SK-N-DZ (cell line): ENCODE measurements at regions not wholly inside any gene's neighbourhood (a gene's known extent, or its start where the extent isn't known, plus 50 kb on each side); places are given as distances from the start of the nearest gene placed in this dataset.

Experiments
- DNase-seq: peaks from one replicate; pipeline ENCODE4 v3.0.0-alpha.2; 2015; ENCODE audit warnings: low spot score

- DNase-seq = no peak
Observed at GRCh38 chr9:107732781-107733522, 243.4 kb upstream of the KLF4 start.

- no peak for DNase-seq
Observed at GRCh38 chr9:107731115-107731762, 241.7 kb upstream of the KLF4 start.

- DNase-seq = no peak
Observed at GRCh38 chr9:107730666-107731065, 241.1 kb upstream of the KLF4 start.

GRCh38 chr9:107727086-107727780, 237.7 kb upstream of the KLF4 start:
- no peak for DNase-seq

- no peak for DNase-seq
Observed at GRCh38 chr9:107723015-107723414, 233.4 kb upstream of the KLF4 start.

- no peak for DNase-seq
Observed at GRCh38 chr9:107721705-107722245, 232.2 kb upstream of the KLF4 start.

GRCh38 chr9:107720501-107720900, 230.9 kb upstream of the KLF4 start:
- no peak for DNase-seq

- DNase-seq = no peak
Observed at GRCh38 chr9:107717529-107718314, 228.2 kb upstream of the KLF4 start.

GRCh38 chr9:107715740-107716139, 226.2 kb upstream of the KLF4 start:
- no peak for DNase-seq

- DNase-seq = no peak
Observed at GRCh38 chr9:107713470-107713869, 223.9 kb upstream of the KLF4 start.

- DNase-seq = no peak
Observed at GRCh38 chr9:107712390-107712789, 222.8 kb upstream of the KLF4 start.

- DNase-seq = no peak
Observed at GRCh38 chr9:107711542-107711941, 222.0 kb upstream of the KLF4 start.

- no peak for DNase-seq
Observed at GRCh38 chr9:107710953-107711352, 221.4 kb upstream of the KLF4 start.

- DNase-seq = no peak
Observed at GRCh38 chr9:107710546-107710945, 221.0 kb upstream of the KLF4 start.

GRCh38 chr9:107708791-107709190, 219.2 kb upstream of the KLF4 start:
- DNase-seq = no peak

- no peak for DNase-seq
Observed at GRCh38 chr9:107707915-107708441, 218.4 kb upstream of the KLF4 start.

- DNase-seq = no peak
Observed at GRCh38 chr9:107707428-107707837, 217.9 kb upstream of the KLF4 start.

- DNase-seq = no peak
Observed at GRCh38 chr9:107706701-107707427, 217.3 kb upstream of the KLF4 start.

- DNase-seq = no peak
Observed at GRCh38 chr9:107705521-107705920, 216.0 kb upstream of the KLF4 start.

GRCh38 chr9:107704774-107705173, 215.2 kb upstream of the KLF4 start:
- DNase-seq = no peak

GRCh38 chr9:107703651-107704050, 214.1 kb upstream of the KLF4 start:
- DNase-seq = no peak
